ENCODE measurements at regions not wholly inside any gene's neighbourhood (a gene's known extent, or its start where the extent isn't known, plus 50 kb on each side); places are given as distances from the start of the nearest gene placed in this dataset.

DNA sequence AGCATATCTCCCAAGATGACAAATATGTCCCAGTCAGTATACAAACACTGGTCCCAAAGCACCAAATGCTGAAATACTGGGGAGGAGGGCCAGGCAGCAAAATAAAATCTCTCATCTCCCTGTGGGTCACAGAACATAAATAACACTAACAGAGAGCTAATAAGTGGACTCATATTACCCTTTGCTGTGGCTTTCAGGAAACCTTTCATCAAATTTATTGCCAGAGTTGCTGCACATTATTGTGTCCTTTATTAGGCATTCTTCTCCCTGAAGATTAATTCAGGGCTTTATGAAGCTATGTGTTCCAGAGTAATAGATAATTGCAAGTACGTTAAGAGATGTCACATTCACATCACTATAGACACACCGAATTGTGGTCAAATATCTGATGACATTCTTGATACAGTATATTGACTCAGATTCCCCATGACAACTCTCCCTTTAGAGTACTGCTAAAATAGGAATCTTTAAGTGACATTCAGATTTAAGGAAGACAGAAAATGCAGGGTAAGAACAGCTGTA lies 124.1 kb upstream of the PRR32 start:
- no peak for TF ChIP-seq EZH2phosphoT487 (IDR thresholded peaks at IDR 0.05; ENCODE audit: borderline replicate concordance, low read length)
- TF ChIP-seq, protein P1, sequence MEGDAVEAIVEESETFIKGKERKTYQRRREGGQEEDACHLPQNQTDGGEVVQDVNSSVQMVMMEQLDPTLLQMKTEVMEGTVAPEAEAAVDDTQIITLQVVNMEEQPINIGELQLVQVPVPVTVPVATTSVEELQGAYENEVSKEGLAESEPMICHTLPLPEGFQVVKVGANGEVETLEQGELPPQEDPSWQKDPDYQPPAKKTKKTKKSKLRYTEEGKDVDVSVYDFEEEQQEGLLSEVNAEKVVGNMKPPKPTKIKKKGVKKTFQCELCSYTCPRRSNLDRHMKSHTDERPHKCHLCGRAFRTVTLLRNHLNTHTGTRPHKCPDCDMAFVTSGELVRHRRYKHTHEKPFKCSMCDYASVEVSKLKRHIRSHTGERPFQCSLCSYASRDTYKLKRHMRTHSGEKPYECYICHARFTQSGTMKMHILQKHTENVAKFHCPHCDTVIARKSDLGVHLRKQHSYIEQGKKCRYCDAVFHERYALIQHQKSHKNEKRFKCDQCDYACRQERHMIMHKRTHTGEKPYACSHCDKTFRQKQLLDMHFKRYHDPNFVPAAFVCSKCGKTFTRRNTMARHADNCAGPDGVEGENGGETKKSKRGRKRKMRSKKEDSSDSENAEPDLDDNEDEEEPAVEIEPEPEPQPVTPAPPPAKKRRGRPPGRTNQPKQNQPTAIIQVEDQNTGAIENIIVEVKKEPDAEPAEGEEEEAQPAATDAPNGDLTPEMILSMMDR (conservative IDR thresholded peaks at IDR 0.05; ENCODE audit: low read depth, low read length), result no peak
